ENCODE measurements at regions not wholly inside any gene's neighbourhood (a gene's known extent, or its start where the extent isn't known, plus 50 kb on each side); places are given as distances from the start of the nearest gene placed in this dataset.

DNA sequence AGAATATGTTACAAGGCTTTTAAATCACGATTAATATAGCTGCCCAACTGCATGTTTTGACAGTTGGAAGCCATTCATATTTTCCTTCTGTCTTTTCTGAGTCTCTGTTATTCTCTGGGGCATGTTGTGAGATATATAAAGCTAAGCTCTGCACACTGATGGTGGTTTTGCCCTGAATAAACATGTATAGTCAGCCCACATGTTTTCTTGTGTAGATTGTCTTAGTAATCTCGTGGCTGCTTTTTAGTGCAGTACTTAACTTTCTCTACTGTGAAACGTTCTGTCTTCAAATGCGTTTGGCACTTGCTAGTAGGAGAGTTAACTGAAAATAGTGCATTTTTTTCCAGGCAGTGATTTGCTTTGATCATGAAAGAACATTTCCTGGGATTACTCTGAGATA lies 268.5 kb downstream of the DNAJB9 start:
- ChIA-PET POLR2A (no interaction called here), CTCF (no interaction called here)
- Histone ChIP-seq H3K9me3 (ENCODE audit: control insufficient read depth, insufficient read depth, low read depth, low read length) (no peaks in the 10 kb centered on the region), H3K36me3 (ENCODE audit: control insufficient read depth in 2 of 2, insufficient read depth in 1 of 2, low read length in 2 of 2) (no peaks in the 10 kb centered on the region), H3K4me3 (ENCODE audit: low read depth, low read length) (no peak overlapping the region), H3K4me1 (ENCODE audit: control insufficient read depth, insufficient read depth, low read length) (no peaks in the 10 kb centered on the region; the same call in 1 of the 2 replicates), H3K27ac (ENCODE audit: extremely low read depth, low read depth, low read length) (no peak overlapping the region)
- TF ChIP-seq ZNF654 (tag by site-specific recombination; IDR thresholded peaks at IDR 0.05; ENCODE audit: low read depth) = no peak
- TF ChIP-seq, protein P1, sequence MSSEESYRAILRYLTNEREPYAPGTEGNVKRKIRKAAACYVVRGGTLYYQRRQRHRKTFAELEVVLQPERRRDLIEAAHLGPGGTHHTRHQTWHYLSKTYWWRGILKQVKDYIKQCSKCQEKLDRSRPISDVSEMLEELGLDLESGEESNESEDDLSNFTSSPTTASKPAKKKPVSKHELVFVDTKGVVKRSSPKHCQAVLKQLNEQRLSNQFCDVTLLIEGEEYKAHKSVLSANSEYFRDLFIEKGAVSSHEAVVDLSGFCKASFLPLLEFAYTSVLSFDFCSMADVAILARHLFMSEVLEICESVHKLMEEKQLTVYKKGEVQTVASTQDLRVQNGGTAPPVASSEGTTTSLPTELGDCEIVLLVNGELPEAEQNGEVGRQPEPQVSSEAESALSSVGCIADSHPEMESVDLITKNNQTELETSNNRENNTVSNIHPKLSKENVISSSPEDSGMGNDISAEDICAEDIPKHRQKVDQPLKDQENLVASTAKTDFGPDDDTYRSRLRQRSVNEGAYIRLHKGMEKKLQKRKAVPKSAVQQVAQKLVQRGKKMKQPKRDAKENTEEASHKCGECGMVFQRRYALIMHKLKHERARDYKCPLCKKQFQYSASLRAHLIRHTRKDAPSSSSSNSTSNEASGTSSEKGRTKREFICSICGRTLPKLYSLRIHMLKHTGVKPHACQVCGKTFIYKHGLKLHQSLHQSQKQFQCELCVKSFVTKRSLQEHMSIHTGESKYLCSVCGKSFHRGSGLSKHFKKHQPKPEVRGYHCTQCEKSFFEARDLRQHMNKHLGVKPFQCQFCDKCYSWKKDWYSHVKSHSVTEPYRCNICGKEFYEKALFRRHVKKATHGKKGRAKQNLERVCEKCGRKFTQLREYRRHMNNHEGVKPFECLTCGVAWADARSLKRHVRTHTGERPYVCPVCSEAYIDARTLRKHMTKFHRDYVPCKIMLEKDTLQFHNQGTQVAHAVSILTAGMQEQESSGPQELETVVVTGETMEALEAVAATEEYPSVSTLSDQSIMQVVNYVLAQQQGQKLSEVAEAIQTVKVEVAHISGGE (tag by site-specific recombination; conservative IDR thresholded peaks at IDR 0.05; ENCODE audit: low read depth) = no peak
- no peak for TF ChIP-seq HOXA7 (CRISPR knock-in tag; IDR thresholded peaks at IDR 0.05; ENCODE audit: borderline replicate concordance)
- TF ChIP-seq ZNF2 (tag by site-specific recombination; IDR thresholded peaks at IDR 0.05) = no peak
- no peak for TF ChIP-seq ZNF394 (tag by site-specific recombination; IDR thresholded peaks at IDR 0.05; ENCODE audit: borderline replicate concordance)
- no peak for TF ChIP-seq ZNF138 (tag by site-specific recombination; IDR thresholded peaks at IDR 0.05; ENCODE audit: borderline replicate concordance)

DNA sequence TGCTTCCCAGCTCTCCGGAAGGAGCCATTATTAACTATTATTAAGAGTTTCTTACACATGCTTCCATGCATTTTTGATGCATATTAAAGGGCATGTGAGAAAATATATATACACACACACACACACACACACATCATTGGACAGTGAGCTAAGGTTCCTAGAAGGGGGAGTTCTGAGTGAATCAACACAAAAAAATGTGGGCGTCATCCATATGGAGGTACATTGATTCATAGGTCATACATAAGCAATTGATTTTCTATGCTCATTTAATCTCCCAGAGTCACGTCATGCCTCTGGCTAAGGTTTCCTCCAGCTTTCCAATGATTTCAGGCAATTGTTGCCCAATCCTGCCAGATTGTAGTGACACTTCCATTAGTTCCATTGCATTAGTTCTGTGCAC lies 269.4 kb downstream of the DNAJB9 start:
- H3K4me3 ChIP-seq (ENCODE audit: low read depth, low read length) = no peak overlapping the region
- ChIA-PET CTCF (no interaction called here), POLR2A (no interaction called here)
- TF ChIP-seq ZNF24 (tag by site-specific recombination; IDR thresholded peaks at IDR 0.05) (no peak), ZNF837 (tag by site-specific recombination; IDR thresholded peaks at IDR 0.05) (no peak)
- no peaks in the 10 kb centered on the region for H3K36me3 ChIP-seq (ENCODE audit: control insufficient read depth in 2 of 2, insufficient read depth in 1 of 2, low read length in 2 of 2)
- H3K27ac ChIP-seq (ENCODE audit: extremely low read depth, low read depth, low read length) = no peak overlapping the region
- no peaks in the 10 kb centered on the region; the same call in 1 of the 2 replicates for H3K4me1 ChIP-seq (ENCODE audit: control insufficient read depth, insufficient read depth, low read length)
- H3K9me3 ChIP-seq (ENCODE audit: control insufficient read depth, insufficient read depth, low read depth, low read length) = no peaks in the 10 kb centered on the region

DNA sequence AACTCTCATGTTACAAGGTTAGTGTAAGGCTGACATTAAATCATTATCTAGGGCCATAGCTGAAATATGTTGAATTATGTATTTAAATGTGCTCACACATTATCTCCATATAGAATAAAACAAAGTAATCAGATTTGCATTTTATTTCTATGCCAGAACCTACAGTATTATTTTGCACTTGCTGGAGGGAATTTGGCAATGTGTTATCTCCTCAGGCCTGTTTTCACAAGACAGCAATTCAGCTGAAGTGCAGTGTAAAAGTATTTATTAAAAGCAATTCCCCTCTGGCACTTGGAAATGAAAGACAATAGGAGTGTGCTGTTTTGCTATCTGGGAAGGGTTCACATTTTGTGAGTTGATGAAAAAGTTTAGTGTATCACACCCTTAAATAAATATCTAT lies 276.3 kb downstream of the DNAJB9 start:
- no peaks in the 10 kb centered on the region for H3K36me3 ChIP-seq (ENCODE audit: control insufficient read depth in 2 of 2, insufficient read depth in 1 of 2, low read length in 2 of 2)
- no peak overlapping the region for H3K27ac ChIP-seq (ENCODE audit: extremely low read depth, low read depth, low read length)
- H3K4me3 ChIP-seq (ENCODE audit: low read depth, low read length) = no peak overlapping the region
- no peaks in the 10 kb centered on the region for H3K9me3 ChIP-seq (ENCODE audit: control insufficient read depth, insufficient read depth, low read depth, low read length)
- ChIA-PET POLR2A (no interaction called here), CTCF (interaction anchor here (0.6 to 1.0 kb wide), 2 partner anchors 30 to 88 kb away, joined by 3 to 4 read pairs; no protein-coding TSS in a partner anchor)
- no peak for TF ChIP-seq SP2 (tag by site-specific recombination; IDR thresholded peaks at IDR 0.05)
- TF ChIP-seq SCRT2 (tag by site-specific recombination; IDR thresholded peaks at IDR 0.05) = no peak
- TF ChIP-seq, protein P2, sequence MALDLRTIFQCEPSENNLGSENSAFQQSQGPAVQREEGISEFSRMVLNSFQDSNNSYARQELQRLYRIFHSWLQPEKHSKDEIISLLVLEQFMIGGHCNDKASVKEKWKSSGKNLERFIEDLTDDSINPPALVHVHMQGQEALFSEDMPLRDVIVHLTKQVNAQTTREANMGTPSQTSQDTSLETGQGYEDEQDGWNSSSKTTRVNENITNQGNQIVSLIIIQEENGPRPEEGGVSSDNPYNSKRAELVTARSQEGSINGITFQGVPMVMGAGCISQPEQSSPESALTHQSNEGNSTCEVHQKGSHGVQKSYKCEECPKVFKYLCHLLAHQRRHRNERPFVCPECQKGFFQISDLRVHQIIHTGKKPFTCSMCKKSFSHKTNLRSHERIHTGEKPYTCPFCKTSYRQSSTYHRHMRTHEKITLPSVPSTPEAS (tag by site-specific recombination; IDR thresholded peaks at IDR 0.05) = no peak
- no peaks in the 10 kb centered on the region for H3K4me1 ChIP-seq (ENCODE audit: control insufficient read depth, insufficient read depth, low read length)

DNA sequence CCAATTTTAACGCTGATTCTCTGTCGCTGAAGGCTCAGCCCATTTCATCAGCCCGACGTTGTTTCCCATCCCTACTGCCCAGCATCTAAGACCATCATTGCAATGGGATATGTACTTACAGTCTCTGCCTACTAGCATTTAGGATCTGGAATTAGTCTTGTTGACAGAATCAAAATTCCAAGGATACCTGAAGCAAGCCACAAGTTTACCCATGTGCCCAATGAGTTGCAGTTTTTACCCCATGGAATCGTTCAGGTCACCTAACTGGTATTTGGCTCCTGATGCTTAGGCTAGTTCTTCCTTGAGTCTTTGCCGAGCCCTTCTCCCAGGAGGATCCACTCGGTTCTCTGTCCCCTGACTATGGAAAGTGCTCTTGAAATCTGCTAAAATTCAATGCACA lies 276.8 kb downstream of the DNAJB9 start:
- TF ChIP-seq ZNF248 (tag by site-specific recombination; IDR thresholded peaks at IDR 0.05) (no peak), ZNF404 (tag by site-specific recombination; IDR thresholded peaks at IDR 0.05) (no peak), ZNF707 (tag by site-specific recombination; IDR thresholded peaks at IDR 0.05) (no peak), REPIN1 (tag by site-specific recombination; IDR thresholded peaks at IDR 0.05; ENCODE audit: low read depth) (no peak), ZNF274 (IDR thresholded peaks at IDR 0.05; ENCODE audit: low read length) (no peak), ZNF274 (tag by site-specific recombination; IDR thresholded peaks at IDR 0.05; ENCODE audit: borderline replicate concordance) (no peak), ZNF701 (tag by site-specific recombination; IDR thresholded peaks at IDR 0.05) (no peak), ZNF544 (tag by site-specific recombination; IDR thresholded peaks at IDR 0.05) (no peak)
- TF ChIP-seq, protein P3, sequence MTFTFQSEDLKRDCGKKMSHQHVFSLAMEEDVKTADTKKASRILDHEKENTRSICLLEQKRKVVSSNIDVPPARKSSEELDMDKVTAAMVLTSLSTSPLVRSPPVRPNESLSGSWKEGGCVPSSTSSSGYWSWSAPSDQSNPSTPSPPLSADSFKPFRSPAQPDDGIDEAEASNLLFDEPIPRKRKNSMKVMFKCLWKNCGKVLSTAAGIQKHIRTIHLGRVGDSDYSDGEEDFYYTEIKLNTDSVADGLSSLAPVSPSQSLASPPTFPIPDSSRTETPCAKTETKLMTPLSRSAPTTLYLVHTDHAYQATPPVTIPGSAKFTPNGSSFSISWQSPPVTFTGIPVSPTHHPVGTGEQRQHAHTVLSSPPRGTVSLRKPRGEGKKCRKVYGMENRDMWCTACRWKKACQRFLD (tag by site-specific recombination; IDR thresholded peaks at IDR 0.05) = no peak
- ChIA-PET POLR2A (no interaction called here), CTCF (no interaction called here)
- H3K4me3 ChIP-seq (ENCODE audit: low read depth, low read length) = no peak overlapping the region
- H3K27ac ChIP-seq (ENCODE audit: extremely low read depth, low read depth, low read length) = no peak overlapping the region
- no peaks in the 10 kb centered on the region for H3K9me3 ChIP-seq (ENCODE audit: control insufficient read depth, insufficient read depth, low read depth, low read length)
- no peaks in the 10 kb centered on the region for H3K4me1 ChIP-seq (ENCODE audit: control insufficient read depth, insufficient read depth, low read length)
- no peaks in the 10 kb centered on the region for H3K36me3 ChIP-seq (ENCODE audit: control insufficient read depth in 2 of 2, insufficient read depth in 1 of 2, low read length in 2 of 2)
